Naive thymus-derived CD8-positive, alpha-beta T cell (primary cell): ENCODE measurements at regions not wholly inside any gene's neighbourhood (a gene's known extent, or its start where the extent isn't known, plus 50 kb on each side); places are given as distances from the start of the nearest gene placed in this dataset.
"Not testable (repeated sequence)": the region's sequence is repeated elsewhere in the genome, so short reads cannot be mapped to it uniquely, and the experiment has no call there.

ENCODE experiments used
- ATAC-seq, 2 donors: fragments of 150-1000 bp; cut with Tn5 transposase in 1 of 2; sonication (Bioruptor Pico), chemical (Tn5 transposase) in 1 of 2; 1 replicate in 1 of 2; 2 replicates in 1 of 2; pipeline ENCODE4 v1.10.0; 2021; ENCODE audit warnings: mild to moderate bottlenecking in 2 of 2, moderate library complexity in 2 of 2
- POLR2A ChIA-PET: fragments of 350-600 bp; sonication (Branson Sonifier 250); formaldehyde crosslinking; loops from one replicate; lab custom pipeline; 2021; ENCODE audit warnings: antibody characterized with exemption; lab: Charles Lee
- DNase-seq, 10 donors: peaks; one replicate each; pipeline versions ENCODE4 v3.0.0 to v3.0.0-alpha.2; 2020 to 2022
- H3K27ac Mint-ChIP-seq, 10 donors: one replicate each; pipeline ENCODE4 v1.8.0; 2020 to 2022; ENCODE audit warnings: mild to moderate bottlenecking in 10 of 10, mixed read lengths in 10 of 10, moderate library complexity in 4 of 10, inconsistent platforms in 1 of 10
- H3K27me3 Mint-ChIP-seq, 5 donors: one replicate each; pipeline ENCODE4 v1.8.0; 2021 to 2022; ENCODE audit warnings: mixed read lengths in 5 of 5
- H3K36me3 Mint-ChIP-seq, 3 donors: one replicate each; pipeline ENCODE4 v1.8.0; 2020 to 2022; ENCODE audit warnings: mixed read lengths in 3 of 3, mild to moderate bottlenecking in 2 of 3, inconsistent platforms in 1 of 3
- H3K4me1 Mint-ChIP-seq, 4 donors: one replicate each; pipeline ENCODE4 v1.8.0; 2021 to 2022; ENCODE audit warnings: mixed read lengths in 4 of 4
- H3K4me3 Mint-ChIP-seq, 10 donors: one replicate each; pipeline ENCODE4 v1.8.0; 2020 to 2022; ENCODE audit warnings: mild to moderate bottlenecking in 10 of 10, mixed read lengths in 10 of 10, moderate library complexity in 6 of 10, inconsistent platforms in 1 of 10
- H3K9me3 Mint-ChIP-seq, 9 donors: one replicate each; pipeline ENCODE4 v1.8.0; 2020 to 2022; ENCODE audit warnings: mixed read lengths in 9 of 9, mild to moderate bottlenecking in 3 of 9, inconsistent platforms in 1 of 9, moderate library complexity in 1 of 9

- not testable (repeated sequence) for ATAC-seq, H3K36me3 Mint-ChIP-seq, H3K9me3 Mint-ChIP-seq, H3K27me3 Mint-ChIP-seq
- POLR2A ChIA-PET: interaction anchor here (0.7 kb wide), 1 partner anchor 47 kb away, joined by 4 read pairs; a partner anchor contains a TSS
- DNase-seq: peak in 2 of 10 donors; percentile 21 to 39
- peaks cover 42 to 71% (median 65%) of the 10 kb centered on the region in 4 donors for H3K4me1 Mint-ChIP-seq
- peak overlapping the region; percentile 34 to 74 (median 54) for H3K4me3 Mint-ChIP-seq
- peak overlapping the region; percentile 38 to 91 (median 86) for H3K27ac Mint-ChIP-seq
Observed at GRCh38 chr21:28837426-28837825, 155.3 kb downstream of the LTN1 start.

- POLR2A ChIA-PET: interaction anchor here (0.6 to 0.7 kb wide), 2 partner anchors 101 to 112 kb away, joined by 4 to 6 read pairs; no protein-coding TSS in a partner anchor
- Mint-ChIP-seq H3K4me1 (peaks cover 41 to 77% (median 71%) of the 10 kb centered on the region in 4 donors), H3K4me3 (peak overlapping the region; percentile 54 to 80 (median 72)), H3K27ac (peak overlapping the region; percentile 65 to 91 (median 90))
- ATAC-seq, H3K36me3 Mint-ChIP-seq, H3K27me3 Mint-ChIP-seq, H3K9me3 Mint-ChIP-seq: not testable (repeated sequence)
- peak in 3 of 10 donors; percentile 16 to 35 (median 29) for DNase-seq
Observed at GRCh38 chr21:28836588-28836987, 156.1 kb downstream of the LTN1 start.

- no peak for DNase-seq
- ATAC-seq: no peak
- Mint-ChIP-seq H3K4me1 (peaks cover 41 to 88% (median 82%) of the 10 kb centered on the region in 4 donors), H3K27me3 (no peaks in the 10 kb centered on the region), H3K36me3 (peaks cover 0 to 8% (median 0%) of the 10 kb centered on the region in 3 donors), H3K4me3 (peak overlapping the region in 9 of 10 donors; percentile 19 to 80 (median 36)), H3K27ac (peak overlapping the region; percentile 42 to 91 (median 82)), H3K9me3 (peaks cover 0 to 2% (median 0%) of the 10 kb centered on the region in 9 donors)
- POLR2A ChIA-PET: interaction anchor here (1.2 to 1.5 kb wide), 2 partner anchors 50 to 190 kb away, joined by 3 to 5 read pairs; partner anchors contain the start of gene USP16
Observed at GRCh38 chr21:28834335-28835238, 158.1 kb downstream of the LTN1 start.

GRCh38 chr21:28833609-28834008 is 159.1 kb downstream of the LTN1 start:
- H3K9me3 Mint-ChIP-seq: no peaks in the 10 kb centered on the region
- peaks cover 0 to 3% (median 0%) of the 10 kb centered on the region in 3 donors for H3K36me3 Mint-ChIP-seq
- peak overlapping the region in 8 of 10 donors; percentile 53 to 90 (median 78) for H3K27ac Mint-ChIP-seq
- H3K4me1 Mint-ChIP-seq: peaks cover 41 to 84% (median 75%) of the 10 kb centered on the region in 4 donors
- POLR2A ChIA-PET: interaction anchor here (1.2 to 1.5 kb wide), 2 partner anchors 51 to 191 kb away, joined by 3 to 5 read pairs; partner anchors contain the start of gene USP16
- no peak for DNase-seq
- ATAC-seq: no peak
- peak overlapping the region in 3 of 10 donors; percentile 57 to 66 (median 59) for H3K4me3 Mint-ChIP-seq
- H3K27me3 Mint-ChIP-seq: no peaks in the 10 kb centered on the region

- DNase-seq: no peak
- POLR2A ChIA-PET: interaction anchor here (1.1 to 2.8 kb wide), 4 partner anchors 16 to 192 kb away, joined by 3 to 17 read pairs (median 3); partner anchors contain the start of gene USP16
Observed at GRCh38 chr21:28833182-28833581, 159.5 kb downstream of the LTN1 start.

GRCh38 chr21:28832715-28833061 is 160.0 kb downstream of the LTN1 start:
- peaks cover 0 to 3% (median 0%) of the 10 kb centered on the region in 3 donors for H3K36me3 Mint-ChIP-seq
- no peak for ATAC-seq
- peak overlapping the region in 8 of 10 donors; percentile 22 to 76 (median 66) for H3K4me3 Mint-ChIP-seq
- no peak for DNase-seq
- H3K4me1 Mint-ChIP-seq: peaks cover 36 to 75% (median 72%) of the 10 kb centered on the region in 4 donors
- POLR2A ChIA-PET: interaction anchor here (1.1 to 2.8 kb wide), 4 partner anchors 17 to 192 kb away, joined by 3 to 17 read pairs (median 3); a partner anchor contains a TSS
- no peaks in the 10 kb centered on the region for H3K27me3 Mint-ChIP-seq
- no peaks in the 10 kb centered on the region for H3K9me3 Mint-ChIP-seq
- peak overlapping the region in 8 of 10 donors; percentile 14 to 90 (median 57) for H3K27ac Mint-ChIP-seq

More at GRCh38 chr21:28833182-28833581, 159.5 kb downstream of the LTN1 start:
- Mint-ChIP-seq H3K4me1 (peaks cover 39 to 80% (median 75%) of the 10 kb centered on the region in 4 donors), H3K36me3 (peaks cover 0 to 3% (median 0%) of the 10 kb centered on the region in 3 donors), H3K4me3 (peak overlapping the region in 8 of 10 donors; percentile 11 to 70 (median 58)), H3K27ac (peak overlapping the region in 8 of 10 donors; percentile 26 to 90 (median 57)), H3K27me3 (no peaks in the 10 kb centered on the region), H3K9me3 (no peaks in the 10 kb centered on the region)
- no peak for ATAC-seq

GRCh38 chr21:28832013-28832714 is 160.5 kb downstream of the LTN1 start:
- no peaks in the 10 kb centered on the region for H3K27me3 Mint-ChIP-seq
- H3K27ac Mint-ChIP-seq: peak overlapping the region in 9 of 10 donors; percentile 24 to 90 (median 57)
- peaks cover 35 to 73% (median 69%) of the 10 kb centered on the region in 4 donors for H3K4me1 Mint-ChIP-seq
- peak in 6 of 10 donors; percentile 2 to 60 (median 28) for DNase-seq
- peaks cover 0 to 6% (median 0%) of the 10 kb centered on the region in 3 donors for H3K36me3 Mint-ChIP-seq
- no peaks in the 10 kb centered on the region for H3K9me3 Mint-ChIP-seq
- H3K4me3 Mint-ChIP-seq: peak overlapping the region; percentile 22 to 76 (median 64)
- POLR2A ChIA-PET: interaction anchor here (1.1 to 2.8 kb wide), 4 partner anchors 17 to 193 kb away, joined by 3 to 17 read pairs (median 3); a partner anchor contains a TSS
- ATAC-seq: peak; percentile 93 to 96

- no peak for ATAC-seq
- peaks cover 19 to 56% (median 48%) of the 10 kb centered on the region in 4 donors for H3K4me1 Mint-ChIP-seq
- DNase-seq: no peak
- no peaks in the 10 kb centered on the region for H3K27me3 Mint-ChIP-seq
- no peaks in the 10 kb centered on the region for H3K9me3 Mint-ChIP-seq
- H3K4me3 Mint-ChIP-seq: no peak overlapping the region
- H3K36me3 Mint-ChIP-seq: peaks cover 0 to 5% (median 2%) of the 10 kb centered on the region in 3 donors
- H3K27ac Mint-ChIP-seq: no peak overlapping the region
- POLR2A ChIA-PET: interaction anchor here (0.7 to 1.1 kb wide), 2 partner anchors 13 to 57 kb away, joined by 3 read pairs; no protein-coding TSS in a partner anchor
Observed at GRCh38 chr21:28828981-28829380, 163.7 kb downstream of the LTN1 start.

- no peak for DNase-seq
- no peaks in the 10 kb centered on the region for H3K9me3 Mint-ChIP-seq
- POLR2A ChIA-PET: no interaction called here
- no peaks in the 10 kb centered on the region for H3K27me3 Mint-ChIP-seq
- H3K27ac Mint-ChIP-seq: peak overlapping the region in 2 of 10 donors; percentile 13 to 53
- H3K4me3 Mint-ChIP-seq: no peak overlapping the region
- peaks cover 0 to 5% (median 2%) of the 10 kb centered on the region in 3 donors for H3K36me3 Mint-ChIP-seq
- no peak for ATAC-seq
- H3K4me1 Mint-ChIP-seq: peaks cover 13 to 51% (median 39%) of the 10 kb centered on the region in 4 donors
Observed at GRCh38 chr21:28828021-28828420, 164.7 kb downstream of the LTN1 start.

- H3K4me1 Mint-ChIP-seq: peaks cover 8 to 45% (median 33%) of the 10 kb centered on the region in 4 donors
- DNase-seq: no peak
- H3K27me3 Mint-ChIP-seq: no peaks in the 10 kb centered on the region
- peaks cover 0 to 5% (median 2%) of the 10 kb centered on the region in 3 donors for H3K36me3 Mint-ChIP-seq
- H3K27ac Mint-ChIP-seq: peak overlapping the region in 1 of 10 donors; percentile 13
- POLR2A ChIA-PET: no interaction called here
- H3K4me3 Mint-ChIP-seq: no peak overlapping the region
- H3K9me3 Mint-ChIP-seq: no peaks in the 10 kb centered on the region
- ATAC-seq: no peak
Observed at GRCh38 chr21:28827422-28827821, 165.3 kb downstream of the LTN1 start.

GRCh38 chr21:28826569-28826968 is 166.1 kb downstream of the LTN1 start:
- H3K27ac Mint-ChIP-seq: no peak overlapping the region

GRCh38 chr21:28826021-28826420 is 166.7 kb downstream of the LTN1 start:
- no peaks in the 10 kb centered on the region for H3K9me3 Mint-ChIP-seq
- peaks cover 6 to 33% (median 25%) of the 10 kb centered on the region in 4 donors for H3K4me1 Mint-ChIP-seq
- no peak overlapping the region for H3K4me3 Mint-ChIP-seq
- no peaks in the 10 kb centered on the region for H3K27me3 Mint-ChIP-seq
- peaks cover 0 to 7% (median 6%) of the 10 kb centered on the region in 3 donors for H3K36me3 Mint-ChIP-seq
- H3K27ac Mint-ChIP-seq: no peak overlapping the region
- DNase-seq: no peak
- POLR2A ChIA-PET: no interaction called here
- no peak for ATAC-seq

More at GRCh38 chr21:28826569-28826968, 166.1 kb downstream of the LTN1 start:
- H3K27me3 Mint-ChIP-seq: no peaks in the 10 kb centered on the region
- H3K36me3 Mint-ChIP-seq: peaks cover 0 to 5% (median 2%) of the 10 kb centered on the region in 3 donors
- ATAC-seq: no peak
- POLR2A ChIA-PET: no interaction called here
- H3K4me3 Mint-ChIP-seq: no peak overlapping the region
- peaks cover 6 to 38% (median 27%) of the 10 kb centered on the region in 4 donors for H3K4me1 Mint-ChIP-seq
- no peaks in the 10 kb centered on the region for H3K9me3 Mint-ChIP-seq
- no peak for DNase-seq
